AG04450 (cell line): ENCODE measurements at regions not wholly inside any gene's neighbourhood (a gene's known extent, or its start where the extent isn't known, plus 50 kb on each side); places are given as distances from the start of the nearest gene placed in this dataset.

Experiments
- CTCF ChIA-PET: fragments of 300-600, 350-600 bp; formaldehyde crosslinking; extraction: SDS; loops from one replicate; lab custom pipeline; 2022; ENCODE audit warnings: antibody characterized with exemption, inconsistent platforms; lab: Charles Lee
- POLR2A ChIA-PET: fragments of 350-600 bp; formaldehyde crosslinking; extraction: SDS; loops from one replicate; lab custom pipeline; 2021; ENCODE audit warnings: antibody characterized with exemption, inconsistent platforms; lab: Yijun Ruan, JAX
- DNase-seq: peaks from one replicate; pipeline ENCODE4 v3.0.0-alpha.2; 2011; ENCODE audit warnings: low read depth, low spot score
- H3K27ac ChIP-seq: one replicate; pipeline ENCODE4 v1.5.1; 2012; ENCODE audit warnings: low read depth, low read length, control low read depth
- H3K27me3 ChIP-seq: one replicate; pipeline ENCODE4 v1.6.0; 2012; ENCODE audit warnings: low read length; ENCODE audit not compliant: control insufficient read depth, insufficient read depth
- H3K4me3 ChIP-seq: 2 replicates; pipeline ENCODE4 v1.5.1; 2011; ENCODE audit warnings: mild to moderate bottlenecking, low read depth, low read length, control low read depth
- H3K9me3 ChIP-seq: 2 replicates; pipeline ENCODE4 v1.5.1; 2012; ENCODE audit warnings: low read length; ENCODE audit not compliant: control insufficient read depth, insufficient read depth
- CTCF ChIP-seq: IDR thresholded peaks from 2 replicates; pipeline ENCODE4 v1.5.1; 2011; ENCODE audit warnings: low read depth, low read length, control low read depth, inconsistent platforms

GRCh38 chr19:28640506-28640905 is 572.4 kb downstream of the UQCRFS1 start:
- ChIA-PET CTCF (no interaction called here), POLR2A (no interaction called here)
- H3K27me3 ChIP-seq, result no peaks in the 10 kb centered on the region
- no peak for TF ChIP-seq CTCF
- H3K4me3 ChIP-seq, result no peak overlapping the region
- H3K9me3 ChIP-seq, result peaks cover 22% of the 10 kb centered on the region
- no peak for DNase-seq
- H3K27ac ChIP-seq, result no peak overlapping the region

GRCh38 chr19:28638445-28638844 is 574.5 kb downstream of the UQCRFS1 start:
- ChIA-PET CTCF (no interaction called here), POLR2A (no interaction called here)
- Histone ChIP-seq H3K27ac (no peak overlapping the region), H3K4me3 (no peak overlapping the region), H3K9me3 (peaks cover 24% of the 10 kb centered on the region), H3K27me3 (no peaks in the 10 kb centered on the region)
- no peak for TF ChIP-seq CTCF
- DNase-seq, result no peak

GRCh38 chr19:28636706-28637105 is 576.2 kb downstream of the UQCRFS1 start:
- H3K4me3 ChIP-seq, result no peak overlapping the region
- ChIA-PET POLR2A (no interaction called here), CTCF (no interaction called here)
- H3K9me3 ChIP-seq, result peaks cover 31% of the 10 kb centered on the region
- no peak for TF ChIP-seq CTCF
- no peaks in the 10 kb centered on the region for H3K27me3 ChIP-seq
- DNase-seq, result no peak
- H3K27ac ChIP-seq, result no peak overlapping the region

- CTCF ChIA-PET, result no interaction called here
- no peaks in the 10 kb centered on the region for H3K27me3 ChIP-seq
- no peak for DNase-seq
- no peak overlapping the region for H3K27ac ChIP-seq
- no peak overlapping the region for H3K4me3 ChIP-seq
- peaks cover 27% of the 10 kb centered on the region for H3K9me3 ChIP-seq
- no peak for TF ChIP-seq CTCF
- POLR2A ChIA-PET, result no interaction called here
These were observed 576.8 kb downstream of the UQCRFS1 start for GRCh38 chr19:28636016-28636629.

- ChIA-PET POLR2A (no interaction called here), CTCF (no interaction called here)
- Histone ChIP-seq H3K4me3 (no peak overlapping the region), H3K9me3 (peaks cover 20% of the 10 kb centered on the region), H3K27me3 (no peaks in the 10 kb centered on the region), H3K27ac (no peak overlapping the region)
- DNase-seq, result no peak
- TF ChIP-seq CTCF, result no peak
These were observed 578.1 kb downstream of the UQCRFS1 start for GRCh38 chr19:28634837-28635236.
